ENCODE measurements at regions not wholly inside any gene's neighbourhood (a gene's known extent, or its start where the extent isn't known, plus 50 kb on each side); places are given as distances from the start of the nearest gene placed in this dataset.

- peak in 1 of 2 donors; percentile 16 for DNase-seq (ENCODE audit: low read depth in 2 of 2)
- TF ChIP-seq, protein P1, sequence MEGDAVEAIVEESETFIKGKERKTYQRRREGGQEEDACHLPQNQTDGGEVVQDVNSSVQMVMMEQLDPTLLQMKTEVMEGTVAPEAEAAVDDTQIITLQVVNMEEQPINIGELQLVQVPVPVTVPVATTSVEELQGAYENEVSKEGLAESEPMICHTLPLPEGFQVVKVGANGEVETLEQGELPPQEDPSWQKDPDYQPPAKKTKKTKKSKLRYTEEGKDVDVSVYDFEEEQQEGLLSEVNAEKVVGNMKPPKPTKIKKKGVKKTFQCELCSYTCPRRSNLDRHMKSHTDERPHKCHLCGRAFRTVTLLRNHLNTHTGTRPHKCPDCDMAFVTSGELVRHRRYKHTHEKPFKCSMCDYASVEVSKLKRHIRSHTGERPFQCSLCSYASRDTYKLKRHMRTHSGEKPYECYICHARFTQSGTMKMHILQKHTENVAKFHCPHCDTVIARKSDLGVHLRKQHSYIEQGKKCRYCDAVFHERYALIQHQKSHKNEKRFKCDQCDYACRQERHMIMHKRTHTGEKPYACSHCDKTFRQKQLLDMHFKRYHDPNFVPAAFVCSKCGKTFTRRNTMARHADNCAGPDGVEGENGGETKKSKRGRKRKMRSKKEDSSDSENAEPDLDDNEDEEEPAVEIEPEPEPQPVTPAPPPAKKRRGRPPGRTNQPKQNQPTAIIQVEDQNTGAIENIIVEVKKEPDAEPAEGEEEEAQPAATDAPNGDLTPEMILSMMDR (IDR thresholded peaks at IDR 0.05; ENCODE audit: low read depth, low read length) = no peak
- no peak overlapping the region for H3K4me3 ChIP-seq (replicated peaks in 1 of 2; ENCODE audit: low read depth in 2 of 2, low read length in 2 of 2)
Measured at GRCh38 chr11:25988178-25988577, 343.8 kb upstream of the ANO3 start.

DNA sequence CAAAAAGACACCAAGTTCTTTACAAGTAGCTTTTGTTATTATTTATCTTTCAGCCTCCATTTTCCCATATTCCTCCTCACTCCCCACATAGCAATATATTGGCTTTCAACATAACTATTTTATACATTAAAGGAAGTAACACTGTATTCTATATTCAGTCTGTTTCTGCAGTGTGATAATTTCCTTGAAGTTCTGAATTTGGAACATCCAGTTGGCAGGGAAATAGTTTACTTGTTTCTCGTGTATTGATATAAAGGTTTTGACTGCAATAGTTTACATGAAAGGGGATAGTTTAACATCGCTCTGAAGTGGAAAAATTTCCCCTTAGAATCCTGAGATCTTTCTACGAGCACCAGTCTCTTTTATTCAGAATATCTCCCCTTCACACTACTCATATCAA is 341.5 kb upstream of the ANO3 start:
- TF ChIP-seq, protein P1 (IDR thresholded peaks at IDR 0.05; ENCODE audit: low read depth, low read length) = no peak
- DNase-seq (ENCODE audit: low read depth in 2 of 2) = no peak

DNA sequence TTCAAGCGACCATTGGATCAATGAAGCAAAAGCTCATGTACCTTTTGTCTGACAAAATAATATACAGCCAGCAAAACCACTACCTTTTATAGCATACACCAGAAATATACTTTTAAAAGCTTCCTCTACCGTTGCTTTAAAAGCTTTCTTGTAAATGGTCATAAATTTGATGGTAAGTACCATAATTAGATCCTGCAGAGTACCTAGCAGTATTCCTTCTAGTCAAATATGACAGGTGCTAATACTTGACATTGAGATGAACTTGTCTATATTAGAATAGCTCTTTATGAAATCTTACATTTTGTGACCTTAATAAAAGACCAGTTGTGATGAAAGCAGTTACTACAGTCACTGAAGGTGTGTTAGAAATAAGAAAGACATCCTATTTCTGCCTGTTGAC is 340.5 kb upstream of the ANO3 start:
- no peak for DNase-seq (ENCODE audit: low read depth in 2 of 2)
- TF ChIP-seq, protein P1 (IDR thresholded peaks at IDR 0.05; ENCODE audit: low read depth, low read length) = no peak
- no peak overlapping the region for H3K4me3 ChIP-seq (replicated peaks in 1 of 2; ENCODE audit: low read depth in 2 of 2, low read length in 2 of 2)

More for the DNA sequence above, 341.5 kb upstream of the ANO3 start:
- no peak overlapping the region for H3K4me3 ChIP-seq (replicated peaks in 1 of 2; ENCODE audit: low read depth in 2 of 2, low read length in 2 of 2)

GRCh38 chr11:25992294-25992693 is 339.6 kb upstream of the ANO3 start:
- TF ChIP-seq, protein P1 (IDR thresholded peaks at IDR 0.05; ENCODE audit: low read depth, low read length) = no peak
- peak in 1 of 2 donors; percentile 57 for DNase-seq (ENCODE audit: low read depth in 2 of 2)
- H3K4me3 ChIP-seq (replicated peaks in 1 of 2; ENCODE audit: low read depth in 2 of 2, low read length in 2 of 2) = no peak overlapping the region

GRCh38 chr11:25993016-25993415 is 338.9 kb upstream of the ANO3 start:
- DNase-seq (ENCODE audit: low read depth in 2 of 2) = no peak
- no peak overlapping the region for H3K4me3 ChIP-seq (replicated peaks in 1 of 2; ENCODE audit: low read depth in 2 of 2, low read length in 2 of 2)
- TF ChIP-seq, protein P1 (IDR thresholded peaks at IDR 0.05; ENCODE audit: low read depth, low read length) = no peak

DNA sequence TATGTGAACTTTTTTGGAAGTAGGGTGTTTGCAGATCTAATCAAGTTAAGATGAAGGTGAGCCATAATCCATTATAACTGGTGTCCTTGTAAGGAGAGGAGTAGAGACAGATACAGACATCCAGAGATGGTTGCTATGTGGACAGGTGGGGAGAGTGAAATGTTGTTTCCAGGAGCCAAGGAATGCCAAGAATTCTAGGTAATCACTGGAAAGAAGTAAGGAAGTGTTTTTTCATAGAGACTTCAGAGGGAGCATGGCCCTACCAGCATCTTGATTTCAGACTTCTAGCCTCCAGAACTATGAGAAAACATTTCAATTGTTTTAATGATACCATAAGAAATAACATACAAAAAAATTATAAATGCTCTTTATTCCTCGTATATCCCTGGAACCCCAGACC is 320.5 kb upstream of the ANO3 start:
- DNase-seq (ENCODE audit: low read depth in 2 of 2) = no peak
- no peak overlapping the region for H3K4me3 ChIP-seq (replicated peaks in 1 of 2; ENCODE audit: low read depth in 2 of 2, low read length in 2 of 2)
- TF ChIP-seq, protein P1 (IDR thresholded peaks at IDR 0.05; ENCODE audit: low read depth, low read length) = no peak

- no peak overlapping the region for H3K4me3 ChIP-seq (replicated peaks in 1 of 2; ENCODE audit: low read depth in 2 of 2, low read length in 2 of 2)
- TF ChIP-seq, protein P1 (IDR thresholded peaks at IDR 0.05; ENCODE audit: low read depth, low read length) = no peak
- DNase-seq (ENCODE audit: low read depth in 2 of 2) = peak in 1 of 2 donors; percentile 16
Measured at GRCh38 chr11:26014456-26015115, 317.3 kb upstream of the ANO3 start.
